Activated T-helper 1 cell treated with Interleukin-2 at 50 U/mL for 16 hours (primary cell): ENCODE measurements at regions not wholly inside any gene's neighbourhood (a gene's known extent, or its start where the extent isn't known, plus 50 kb on each side); places are given as distances from the start of the nearest gene placed in this dataset.
"Not testable (repeated sequence)": the region's sequence is repeated elsewhere in the genome, so short reads cannot be mapped to it uniquely, and the experiment has no call there.

Experiments
- DNase-seq: peaks from one replicate; pipeline ENCODE4 v3.0.0-alpha.2; 2020; ENCODE audit warnings: low read depth

DNA sequence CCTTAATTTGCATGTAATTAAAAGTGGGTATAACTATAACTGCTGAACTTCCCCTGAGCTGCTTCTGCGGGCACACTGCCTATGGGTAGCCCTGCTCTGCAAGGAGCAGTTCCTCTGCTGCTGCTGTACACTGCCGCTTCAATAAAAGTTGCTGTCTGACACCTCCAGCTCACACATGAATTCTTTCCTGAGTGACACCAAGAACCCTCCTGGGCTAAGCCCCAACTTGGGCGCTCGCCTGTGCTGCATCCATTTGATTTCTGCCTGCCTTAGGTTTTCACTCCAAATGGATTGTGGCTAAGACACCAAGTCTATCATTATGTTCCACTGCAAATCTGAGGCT, 215.7 kb downstream of the ANAPC1 start:
- DNase-seq, result no peak

DNA sequence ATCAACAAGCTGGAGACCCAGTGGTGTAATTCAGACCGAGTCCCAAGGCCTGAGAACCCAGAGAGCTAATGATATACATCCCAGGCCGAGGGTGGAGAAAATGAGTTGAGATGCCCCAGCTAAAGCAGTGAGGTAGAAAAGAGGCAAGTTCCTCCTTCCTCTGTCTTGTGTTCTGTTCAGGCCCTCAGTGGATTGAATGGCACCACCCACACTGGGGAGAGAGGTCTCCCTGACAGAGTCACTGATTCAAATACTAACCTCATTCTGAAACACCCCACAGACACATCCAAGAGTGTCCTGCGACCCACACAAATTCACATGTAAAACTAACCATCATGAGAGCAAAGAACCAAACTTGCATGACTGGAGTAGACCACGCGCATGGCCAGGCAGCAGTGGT, 215.3 kb downstream of the ANAPC1 start:
- DNase-seq, result no peak

DNA sequence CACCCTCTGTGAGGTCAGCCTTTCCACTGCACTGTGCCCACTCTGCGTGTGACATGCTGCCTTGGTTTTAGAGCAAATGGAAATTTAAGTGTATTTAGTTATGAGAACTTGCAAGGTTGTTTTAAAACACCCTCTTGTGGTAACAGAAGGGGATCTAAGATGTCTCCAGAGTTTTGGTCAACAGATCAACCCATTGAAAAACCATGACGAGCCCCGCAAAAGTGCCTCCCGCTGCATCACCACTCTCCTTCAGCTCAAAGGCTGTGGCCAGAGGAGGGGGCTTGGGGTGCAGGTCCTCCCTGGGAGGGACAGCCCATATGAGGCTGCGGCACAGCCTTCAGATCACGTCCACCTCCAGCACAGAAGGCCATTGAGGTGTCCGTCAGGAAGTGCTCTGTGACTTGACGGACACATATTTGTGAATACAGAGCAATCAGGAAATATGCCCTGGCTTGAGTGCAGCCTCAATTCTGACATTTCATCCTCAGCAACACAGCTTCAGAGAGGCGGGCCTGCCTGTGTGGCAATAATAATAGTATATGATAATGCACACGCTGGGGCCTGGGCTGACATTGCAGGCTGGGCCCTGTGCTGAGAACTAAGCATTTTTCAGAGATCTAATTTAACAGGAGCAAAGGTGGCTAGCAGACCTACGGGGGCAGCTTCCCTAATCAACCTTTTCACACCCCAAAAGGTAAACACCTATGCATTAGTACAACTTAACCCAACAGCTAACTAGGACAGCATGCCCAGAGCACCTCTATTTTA, 213.9 kb downstream of the ANAPC1 start:
- no peak for DNase-seq

DNA sequence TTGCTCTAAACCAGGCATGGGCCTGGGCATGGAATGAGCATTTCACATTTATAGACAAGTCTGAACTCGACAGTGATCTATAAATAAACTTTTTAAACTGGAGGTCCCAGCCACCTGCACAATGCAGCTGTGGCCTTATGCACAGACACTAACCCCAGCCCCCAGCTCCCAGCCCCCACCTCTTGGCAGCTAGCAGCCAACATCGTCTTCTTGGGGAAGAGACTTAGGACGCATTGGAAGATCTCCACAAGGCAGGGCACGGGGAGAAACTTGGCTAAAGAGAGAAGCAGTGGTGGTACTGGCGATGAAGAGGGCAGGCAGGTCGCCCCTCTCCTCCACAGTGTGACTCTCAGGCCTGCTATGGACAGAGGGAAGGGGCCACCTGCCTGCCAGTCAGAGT, 213.2 kb downstream of the ANAPC1 start:
- DNase-seq, result no peak

GRCh38 chr2:111671426-111672150, 212.4 kb downstream of the ANAPC1 start:
- no peak for DNase-seq

- DNase-seq, result not testable (repeated sequence)
These were observed 211.4 kb downstream of the ANAPC1 start for GRCh38 chr2:111672641-111673040.

- no peak for DNase-seq
These were observed 210.5 kb downstream of the ANAPC1 start for GRCh38 chr2:111673526-111673925.

DNA sequence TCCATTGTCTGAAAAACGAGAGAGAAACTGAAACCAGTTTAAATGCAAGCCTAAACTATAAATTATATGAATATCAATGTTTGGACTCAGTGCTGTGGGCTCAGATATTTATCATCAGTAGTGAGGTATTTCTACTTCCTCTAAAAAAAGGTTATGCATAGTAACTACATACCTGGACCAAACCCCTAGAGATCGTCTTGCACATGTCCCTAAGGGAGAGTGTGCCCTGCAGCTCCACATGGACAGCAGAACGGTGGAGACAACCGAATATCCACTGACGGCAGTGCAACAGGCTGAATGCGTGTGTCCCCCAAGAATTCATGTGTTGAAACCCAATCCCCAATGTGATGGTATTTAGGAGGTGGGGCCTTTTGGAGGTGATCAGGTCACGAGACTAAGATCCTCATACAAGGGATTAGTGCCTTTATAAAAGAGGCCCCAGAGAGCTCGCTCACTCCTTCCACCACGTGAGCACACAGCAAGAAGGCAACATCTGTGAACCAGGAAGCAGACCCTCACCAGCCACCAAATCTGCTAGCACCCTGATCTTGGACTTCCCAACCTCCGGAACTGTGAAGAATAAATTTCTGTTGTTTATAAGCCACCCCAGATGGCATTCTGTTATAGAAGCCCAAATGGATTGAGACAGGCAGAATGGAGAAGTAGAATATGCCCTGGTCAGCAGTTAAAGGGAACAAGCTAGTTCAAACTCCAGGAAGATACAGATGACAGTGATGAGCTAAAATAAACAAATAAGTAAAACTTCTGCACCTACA, 208.4 kb downstream of the ANAPC1 start:
- DNase-seq, result no peak

DNA sequence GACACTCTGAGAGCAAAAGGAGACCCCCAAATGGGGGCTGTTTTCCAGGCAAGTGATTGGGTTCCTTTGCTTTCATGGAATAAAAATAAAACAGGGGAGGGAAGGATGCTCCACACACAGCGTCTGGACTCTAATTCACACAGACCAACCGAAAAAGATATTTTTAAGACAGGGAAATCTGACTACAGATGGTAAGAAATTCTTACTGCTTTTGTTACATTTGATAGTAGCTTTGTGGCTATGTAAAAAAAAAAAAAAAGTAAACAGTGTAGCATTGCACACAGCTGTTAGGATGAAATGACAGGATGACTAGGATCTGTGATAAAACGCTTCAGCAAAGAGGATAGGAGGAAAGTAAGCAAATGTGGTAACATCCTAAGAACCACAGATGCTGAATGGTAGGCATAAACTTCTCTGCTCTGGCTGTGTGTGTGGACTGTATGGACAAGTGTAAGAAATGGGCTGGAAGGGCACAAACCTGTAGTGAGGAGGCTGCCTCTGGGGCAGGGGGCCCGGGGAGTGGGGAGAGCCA, 207.6 kb downstream of the ANAPC1 start:
- DNase-seq, result no peak

DNA sequence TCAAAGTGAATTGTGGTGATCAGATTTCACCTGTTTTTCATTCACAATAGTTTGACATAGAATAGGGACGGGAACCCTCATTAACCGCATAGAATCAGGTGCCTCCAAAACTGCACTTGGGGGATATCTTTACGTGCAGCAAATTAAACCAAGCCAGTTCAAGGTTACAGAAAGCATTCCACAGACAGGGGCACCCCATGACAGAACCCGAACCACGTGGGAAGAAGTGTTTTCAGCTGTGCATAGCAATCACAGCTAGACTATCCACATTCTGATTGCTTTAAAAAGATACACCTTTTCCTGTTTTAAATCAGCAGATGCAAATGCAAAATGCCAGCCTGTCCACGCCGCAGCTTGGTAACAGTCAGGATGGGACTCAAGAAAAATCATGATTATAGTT, 205.8 kb downstream of the ANAPC1 start:
- no peak for DNase-seq

DNA sequence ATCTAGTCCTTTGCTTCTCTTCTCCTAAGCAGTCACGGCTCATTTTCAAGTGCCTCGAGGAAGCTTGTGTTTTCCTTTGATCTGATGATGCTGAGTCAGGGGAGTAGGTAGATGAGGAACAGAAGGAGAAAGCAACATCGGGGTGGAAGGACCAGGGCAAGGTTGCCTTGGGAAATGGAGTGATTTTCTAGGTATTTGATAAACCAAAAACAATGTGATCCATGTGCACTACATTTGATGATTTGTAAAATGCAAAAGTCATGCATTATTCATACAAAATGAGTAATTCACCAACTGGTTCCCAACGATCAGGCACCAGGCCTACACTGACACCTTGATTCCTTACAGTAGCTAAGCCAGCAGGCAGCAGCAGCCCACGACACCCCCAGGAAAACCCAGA, 205.3 kb downstream of the ANAPC1 start:
- no peak for DNase-seq

DNA sequence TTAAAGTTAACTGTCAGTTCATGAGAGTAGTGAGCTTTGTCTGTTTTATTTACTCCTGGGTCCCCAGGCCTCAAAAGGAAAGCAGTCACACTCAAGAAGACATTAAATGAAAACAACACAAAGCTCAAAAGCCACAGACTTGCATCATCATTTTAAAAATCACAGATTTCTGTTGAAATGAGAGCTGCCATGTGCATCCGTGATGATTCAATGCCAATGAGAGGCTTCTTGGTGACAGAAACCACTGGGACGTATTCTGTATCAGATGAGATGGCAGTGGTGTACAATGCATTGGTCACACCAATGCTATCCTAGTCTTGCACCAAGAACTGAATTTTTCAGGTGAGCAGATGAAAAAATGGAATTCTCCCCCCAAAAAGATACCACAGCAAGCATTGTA, 204.8 kb downstream of the ANAPC1 start:
- no peak for DNase-seq

- no peak for DNase-seq
These were observed 199.4 kb downstream of the ANAPC1 start for GRCh38 chr2:111684611-111685010.

GRCh38 chr2:111685342-111685741, 198.7 kb downstream of the ANAPC1 start:
- no peak for DNase-seq

GRCh38 chr2:111686994-111687393, 197.0 kb downstream of the ANAPC1 start:
- no peak for DNase-seq

- DNase-seq, result no peak
These were observed 196.1 kb downstream of the ANAPC1 start for GRCh38 chr2:111687911-111688310.

DNA sequence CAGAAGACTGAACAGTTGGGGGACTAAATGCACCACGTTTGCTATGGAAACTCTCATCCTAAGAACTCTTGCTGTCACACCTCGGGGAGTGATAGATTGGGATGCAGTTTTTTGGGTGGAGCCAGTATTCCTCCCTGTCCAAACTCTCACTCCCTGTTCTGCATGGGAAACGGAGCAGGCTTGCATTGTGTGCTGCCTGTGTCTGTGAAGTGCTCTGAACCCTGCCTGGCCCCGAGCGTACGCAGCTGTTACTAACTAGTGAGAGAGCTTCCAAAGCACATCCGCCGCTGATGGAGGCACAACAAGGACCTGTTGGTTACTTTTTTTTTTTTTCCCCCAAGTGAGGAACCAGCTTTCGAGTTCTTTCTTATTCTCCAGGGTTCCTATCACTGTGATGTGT, 195.5 kb downstream of the ANAPC1 start:
- DNase-seq, result no peak

DNA sequence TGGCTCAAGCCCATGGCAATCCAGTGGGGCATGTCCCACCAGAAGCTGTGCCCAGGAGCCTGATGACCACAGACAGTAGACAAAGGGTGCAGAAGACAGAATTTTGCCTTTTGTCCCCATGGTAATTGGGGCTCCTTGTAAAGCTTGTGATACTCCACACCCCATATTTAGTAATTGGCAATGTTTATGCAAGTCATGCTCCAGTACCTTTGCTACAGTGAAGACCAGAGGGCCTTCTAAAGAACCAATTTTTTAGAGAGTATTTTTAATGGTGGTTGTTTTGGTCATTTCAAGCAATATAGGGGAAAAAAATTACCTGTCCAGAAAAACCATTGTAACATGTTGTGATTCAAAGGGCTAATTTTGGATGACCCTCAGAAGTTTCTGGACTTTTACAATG, 194.8 kb downstream of the ANAPC1 start:
- no peak for DNase-seq

DNA sequence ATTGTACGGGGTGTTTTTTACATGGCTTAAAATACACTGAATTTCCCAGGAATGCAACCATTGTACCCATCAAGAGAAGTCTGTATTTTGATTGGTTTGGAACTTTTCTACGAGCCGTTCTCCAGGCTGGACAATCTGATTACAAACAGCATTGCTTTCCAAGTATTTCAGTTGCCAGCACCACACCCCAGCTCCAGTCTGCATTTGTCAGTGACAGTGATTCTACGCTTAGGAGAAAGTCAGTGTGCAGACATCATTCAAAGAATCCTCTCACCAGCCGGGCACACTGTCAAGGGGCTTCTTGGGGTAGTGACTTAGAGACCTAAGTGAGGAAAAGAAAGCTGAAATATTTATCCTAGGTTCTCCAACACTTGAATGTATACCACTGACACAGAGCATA, 194.1 kb downstream of the ANAPC1 start:
- no peak for DNase-seq

DNA sequence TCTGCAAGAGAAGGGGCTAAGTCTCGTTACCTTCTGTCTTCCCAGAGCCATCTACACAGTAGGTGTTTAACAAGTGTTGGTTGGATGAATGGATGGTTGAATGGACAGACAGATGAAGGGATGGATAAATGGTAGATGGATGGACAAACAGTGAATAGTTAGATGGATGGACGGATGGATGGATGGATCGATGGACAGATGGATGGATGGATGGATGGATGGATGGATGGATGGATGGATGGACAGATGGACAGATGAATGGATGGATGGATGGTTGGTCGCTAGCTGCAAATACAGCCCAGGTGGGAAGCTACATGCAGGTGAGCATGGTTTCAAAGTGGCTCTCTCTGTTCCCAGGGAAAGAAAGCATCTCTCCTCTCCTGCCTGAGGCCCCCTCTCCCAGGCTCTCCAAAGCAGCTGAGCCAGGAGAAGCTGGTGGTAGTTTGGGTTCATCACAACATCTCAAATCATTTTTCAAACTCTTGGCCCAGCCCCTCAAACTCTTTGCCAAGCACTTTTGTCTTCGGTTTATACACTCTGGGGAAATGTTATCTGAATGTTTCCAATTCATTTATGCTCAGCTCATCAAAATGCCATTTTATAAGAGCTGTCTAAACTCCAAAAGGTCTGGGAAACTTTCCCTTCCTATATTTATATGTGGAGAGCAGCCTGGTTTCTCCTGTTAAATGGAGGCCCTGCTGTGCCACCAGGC, 192.7 kb downstream of the ANAPC1 start:
- DNase-seq, result no peak

DNA sequence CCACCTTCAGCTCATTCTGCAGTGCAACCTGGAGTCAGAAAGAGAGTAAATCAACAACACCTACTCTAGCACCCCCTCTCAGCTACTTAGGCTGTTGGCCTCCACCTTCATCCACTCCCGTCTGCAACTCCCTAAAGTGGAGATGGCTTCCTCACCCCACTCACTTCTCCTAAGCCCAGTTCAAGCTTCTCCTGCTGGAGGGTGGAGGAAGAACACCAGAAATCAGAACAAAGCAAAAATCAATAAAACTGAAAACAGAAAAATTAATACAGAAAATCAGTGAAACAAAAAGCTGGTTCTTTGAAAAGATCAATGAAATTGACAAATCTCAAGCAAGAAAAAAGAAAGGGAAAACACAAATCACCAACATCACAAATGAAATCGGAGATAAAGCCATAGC, 191.7 kb downstream of the ANAPC1 start:
- DNase-seq, result no peak

GRCh38 chr2:111694700-111695101, 189.3 kb downstream of the ANAPC1 start:
- DNase-seq, result no peak
